Vagina (tissue), 2 donors: ENCODE measurements at regions not wholly inside any gene's neighbourhood (a gene's known extent, or its start where the extent isn't known, plus 50 kb on each side); places are given as distances from the start of the nearest gene placed in this dataset.

Experiments
- DNase-seq, 2 donors: peaks; one replicate each; pipeline ENCODE4 v3.0.0-alpha.2; 2017; ENCODE audit errors: extremely low spot score in 2 of 2
- H3K27ac ChIP-seq: fragments of 200-600 bp; sonication (generic); one replicate; pipeline ENCODE4 v1.5.1; 2019
- H3K27me3 ChIP-seq: fragments of 200-600 bp; sonication (generic); one replicate; pipeline ENCODE4 v1.5.1; 2019
- H3K36me3 ChIP-seq, 2 donors: fragments of 200-600 bp; sonication (generic); one replicate each; pipeline ENCODE4 v1.5.1; 2017 to 2019
- H3K4me1 ChIP-seq: fragments of 200-600 bp; sonication (generic); one replicate; pipeline ENCODE4 v1.5.1; 2019
- H3K4me3 ChIP-seq, 2 donors: fragments of 200-600 bp; sonication (generic); 1 replicate in 1 of 2; 2 replicates in 1 of 2; pipeline ENCODE4 v1.5.1; 2016 to 2019
- H3K9me3 ChIP-seq: fragments of 200-600 bp; sonication (generic); one replicate; pipeline ENCODE4 v1.5.1; 2019
- POLR2A ChIP-seq, 2 donors: fragments of 450-650 bp; IDR thresholded peaks; one replicate each; pipeline ENCODE4 v1.6.1; 2017; ENCODE audit warnings: antibody characterized with exemption in 2 of 2, mild to moderate bottlenecking in 2 of 2, moderate library complexity in 2 of 2
- POLR2AphosphoS5 ChIP-seq, 2 donors: sonication (generic); formaldehyde crosslinking; IDR thresholded peaks; one replicate each; pipeline ENCODE4 v1.9.0; 2017; ENCODE audit warnings: antibody characterized with exemption in 2 of 2, mild to moderate bottlenecking in 2 of 2, low read depth in 1 of 2; ENCODE audit not compliant: insufficient read depth in 1 of 2
- intact Hi-C: fragments of 100-400 bp; cut with DNase I; formaldehyde crosslinking; loops from one replicate; pipeline ENCODE4 v1.15.1; 2023
- TF ChIP-seq, protein P1 (sequence below), 3 experiments: fragments of 450-650 bp in 2 of 3; fragments of 200-600 bp in 1 of 3; sonication (generic) in 1 of 3; IDR thresholded peaks; one replicate each; pipeline ENCODE4 v1.5.1; 2017 to 2019; ENCODE audit warnings: antibody characterized with exemption in 3 of 3, mild to moderate bottlenecking in 2 of 3, moderate library complexity in 2 of 3

DNA sequence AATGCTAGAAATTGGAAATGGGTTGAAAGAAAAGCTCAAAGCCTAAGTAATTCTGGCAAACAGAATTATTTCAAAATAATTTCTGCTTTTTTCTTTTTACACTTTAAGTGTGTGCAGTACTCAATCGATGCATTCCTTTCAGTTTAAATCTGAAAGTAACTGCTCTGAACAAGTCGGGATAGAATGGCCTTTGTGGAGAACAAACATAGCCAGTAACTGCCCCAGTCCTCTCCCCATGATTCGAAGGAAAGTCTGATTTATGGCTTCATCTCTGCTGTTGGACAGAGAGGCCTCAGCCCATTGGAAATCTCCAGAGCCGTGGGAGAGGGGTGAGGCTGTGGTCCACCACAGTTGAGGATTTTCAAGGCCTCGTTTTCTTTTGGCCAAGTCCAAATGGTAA, 174.0 kb upstream of the TLL1 start:
- TF ChIP-seq POLR2AphosphoS5 (IDR thresholded peaks at IDR 0.05; ENCODE audit: insufficient read depth in 1 of 2, low read depth in 1 of 2): no peak
- no peak for TF ChIP-seq POLR2A (IDR thresholded peaks at IDR 0.05)
- TF ChIP-seq, protein P1, sequence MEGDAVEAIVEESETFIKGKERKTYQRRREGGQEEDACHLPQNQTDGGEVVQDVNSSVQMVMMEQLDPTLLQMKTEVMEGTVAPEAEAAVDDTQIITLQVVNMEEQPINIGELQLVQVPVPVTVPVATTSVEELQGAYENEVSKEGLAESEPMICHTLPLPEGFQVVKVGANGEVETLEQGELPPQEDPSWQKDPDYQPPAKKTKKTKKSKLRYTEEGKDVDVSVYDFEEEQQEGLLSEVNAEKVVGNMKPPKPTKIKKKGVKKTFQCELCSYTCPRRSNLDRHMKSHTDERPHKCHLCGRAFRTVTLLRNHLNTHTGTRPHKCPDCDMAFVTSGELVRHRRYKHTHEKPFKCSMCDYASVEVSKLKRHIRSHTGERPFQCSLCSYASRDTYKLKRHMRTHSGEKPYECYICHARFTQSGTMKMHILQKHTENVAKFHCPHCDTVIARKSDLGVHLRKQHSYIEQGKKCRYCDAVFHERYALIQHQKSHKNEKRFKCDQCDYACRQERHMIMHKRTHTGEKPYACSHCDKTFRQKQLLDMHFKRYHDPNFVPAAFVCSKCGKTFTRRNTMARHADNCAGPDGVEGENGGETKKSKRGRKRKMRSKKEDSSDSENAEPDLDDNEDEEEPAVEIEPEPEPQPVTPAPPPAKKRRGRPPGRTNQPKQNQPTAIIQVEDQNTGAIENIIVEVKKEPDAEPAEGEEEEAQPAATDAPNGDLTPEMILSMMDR (IDR thresholded peaks at IDR 0.05): no peak
- H3K4me3 ChIP-seq: no peak overlapping the region
- no peaks in the 10 kb centered on the region for H3K27me3 ChIP-seq
- no peaks in the 10 kb centered on the region for H3K4me1 ChIP-seq
- intact Hi-C loops: no loop called here
- H3K36me3 ChIP-seq: no peaks in the 10 kb centered on the region
- DNase-seq: no peak
- no peaks in the 10 kb centered on the region for H3K9me3 ChIP-seq
- no peak overlapping the region for H3K27ac ChIP-seq

DNA sequence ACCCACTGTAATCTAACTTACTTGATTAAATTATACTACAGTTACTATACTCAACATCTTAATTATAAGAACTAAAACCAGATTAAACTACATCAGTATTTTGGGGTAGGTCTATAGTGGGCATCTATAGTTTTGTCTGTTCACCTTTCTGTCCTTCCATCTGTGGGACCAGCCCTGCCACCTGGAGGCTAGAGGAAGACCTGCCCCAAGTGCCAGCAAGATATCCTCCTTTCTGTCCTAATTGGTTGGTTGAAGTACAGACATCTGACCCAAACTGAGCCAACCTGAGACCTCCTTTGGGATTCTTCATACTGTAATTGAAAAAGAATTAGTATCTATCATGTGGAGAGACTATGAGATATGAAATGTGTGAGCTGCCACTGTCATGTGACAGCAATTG, 172.2 kb upstream of the TLL1 start:
- Histone ChIP-seq H3K9me3 (no peaks in the 10 kb centered on the region), H3K27me3 (no peaks in the 10 kb centered on the region), H3K4me1 (no peaks in the 10 kb centered on the region), H3K27ac (no peak overlapping the region), H3K4me3 (no peak overlapping the region), H3K36me3 (no peaks in the 10 kb centered on the region)
- intact Hi-C loops: no loop called here
- no peak for TF ChIP-seq POLR2A (IDR thresholded peaks at IDR 0.05)
- TF ChIP-seq POLR2AphosphoS5 (IDR thresholded peaks at IDR 0.05; ENCODE audit: insufficient read depth in 1 of 2, low read depth in 1 of 2): no peak
- TF ChIP-seq, protein P1 (IDR thresholded peaks at IDR 0.05): no peak
- no peak for DNase-seq

DNA sequence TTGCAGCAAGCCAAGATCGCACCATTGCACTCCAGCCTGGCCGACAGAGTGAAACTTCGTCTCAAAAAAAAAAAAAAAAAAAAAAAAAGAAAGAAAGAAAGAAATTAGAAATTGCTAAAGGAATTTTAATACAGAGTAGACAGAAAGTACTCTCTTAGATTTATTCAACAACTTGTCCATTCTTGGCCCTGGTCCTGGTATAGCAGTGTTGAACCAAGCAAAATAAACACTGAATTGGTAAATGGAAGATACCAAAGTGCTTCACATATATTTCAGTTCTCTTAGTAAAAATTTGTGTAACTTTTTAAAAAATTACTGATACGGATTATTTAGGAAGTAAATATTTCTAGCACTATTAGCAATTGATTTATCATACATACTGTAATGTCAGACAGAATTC, 165.9 kb upstream of the TLL1 start:
- H3K9me3 ChIP-seq: no peaks in the 10 kb centered on the region
- no peaks in the 10 kb centered on the region for H3K36me3 ChIP-seq
- intact Hi-C loops: no loop called here
- TF ChIP-seq POLR2AphosphoS5 (IDR thresholded peaks at IDR 0.05; ENCODE audit: insufficient read depth in 1 of 2, low read depth in 1 of 2) (no peak), POLR2A (IDR thresholded peaks at IDR 0.05) (no peak)
- TF ChIP-seq, protein P1 (IDR thresholded peaks at IDR 0.05): no peak
- no peak overlapping the region for H3K27ac ChIP-seq
- no peak for DNase-seq
- no peaks in the 10 kb centered on the region for H3K4me1 ChIP-seq
- no peaks in the 10 kb centered on the region for H3K27me3 ChIP-seq
- H3K4me3 ChIP-seq: no peak overlapping the region

DNA sequence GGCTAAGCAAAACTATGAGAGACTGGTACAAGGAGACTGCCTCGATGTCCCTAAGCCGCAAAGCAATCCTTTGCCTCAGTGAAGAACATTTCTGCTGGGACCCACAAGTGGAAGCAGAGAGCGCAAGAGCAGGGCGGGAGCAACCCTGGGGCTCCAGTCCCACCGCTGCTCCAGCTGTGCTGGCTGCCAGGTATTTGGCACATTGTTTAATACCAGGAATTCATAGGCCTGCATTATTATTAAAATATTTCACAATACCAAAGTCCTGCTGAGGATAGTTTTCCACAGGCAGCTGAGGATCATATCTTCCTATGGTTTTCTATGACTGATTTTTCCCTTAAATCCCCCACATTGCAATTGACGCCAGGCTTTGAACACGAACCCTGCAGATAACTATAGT, 163.5 kb upstream of the TLL1 start:
- no peak overlapping the region for H3K27ac ChIP-seq
- TF ChIP-seq, protein P1 (IDR thresholded peaks at IDR 0.05): no peak
- TF ChIP-seq POLR2A (IDR thresholded peaks at IDR 0.05): no peak
- TF ChIP-seq POLR2AphosphoS5 (IDR thresholded peaks at IDR 0.05; ENCODE audit: insufficient read depth in 1 of 2, low read depth in 1 of 2): no peak
- H3K4me1 ChIP-seq: no peaks in the 10 kb centered on the region
- no peak overlapping the region for H3K4me3 ChIP-seq
- no peaks in the 10 kb centered on the region for H3K36me3 ChIP-seq
- DNase-seq: no peak
- intact Hi-C loops: no loop called here
- H3K27me3 ChIP-seq: no peaks in the 10 kb centered on the region
- H3K9me3 ChIP-seq: no peaks in the 10 kb centered on the region

DNA sequence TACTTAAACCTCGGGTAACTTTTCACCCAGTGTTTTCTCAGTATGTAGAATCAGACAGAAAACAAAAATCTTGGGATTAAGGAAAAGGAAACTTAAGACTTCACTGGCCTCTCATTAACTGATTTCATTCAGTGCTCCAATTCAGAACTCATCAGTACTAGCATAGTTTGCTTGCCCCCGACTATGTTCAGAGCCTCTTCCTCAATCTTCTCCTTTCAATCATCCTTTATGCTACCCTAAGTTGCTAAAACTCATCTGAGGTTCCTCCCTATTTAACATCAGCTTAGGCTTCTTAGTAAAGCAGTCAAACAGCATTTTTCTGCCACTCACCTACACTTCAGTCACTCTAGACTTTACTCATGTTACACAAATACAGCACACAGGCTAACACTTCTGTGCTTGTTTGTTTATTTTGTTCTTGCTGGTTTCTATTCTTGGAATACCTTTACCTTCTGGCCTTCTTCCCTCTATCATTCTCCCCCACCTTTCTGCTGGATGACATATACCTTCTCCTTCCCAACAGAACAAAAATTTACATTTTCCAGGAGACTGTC, 163.0 kb upstream of the TLL1 start:
- no peak overlapping the region for H3K27ac ChIP-seq
- DNase-seq: no peak
- no peaks in the 10 kb centered on the region for H3K36me3 ChIP-seq
- H3K9me3 ChIP-seq: no peaks in the 10 kb centered on the region
- intact Hi-C loops: no loop called here
- no peak overlapping the region for H3K4me3 ChIP-seq
- no peaks in the 10 kb centered on the region for H3K4me1 ChIP-seq
- no peak for TF ChIP-seq POLR2A (IDR thresholded peaks at IDR 0.05)
- TF ChIP-seq, protein P1 (IDR thresholded peaks at IDR 0.05): no peak
- no peak for TF ChIP-seq POLR2AphosphoS5 (IDR thresholded peaks at IDR 0.05; ENCODE audit: insufficient read depth in 1 of 2, low read depth in 1 of 2)
- H3K27me3 ChIP-seq: no peaks in the 10 kb centered on the region
